HG03575 (cell line): ENCODE measurements at regions not wholly inside any gene's neighbourhood (a gene's known extent, or its start where the extent isn't known, plus 50 kb on each side); places are given as distances from the start of the nearest gene placed in this dataset.

Experiments
- ATAC-seq: cut with Tn5 transposase; IDR thresholded peaks from one replicate; pipeline ENCODE4 v1.9.1; 2021; ENCODE audit not compliant: unreplicated experiment, insufficient number of reproducible peaks, low FRiP score; ENCODE audit errors: extremely low read depth

- ATAC-seq, result no peak
Measured at GRCh38 chr5:103498800-103499551, 63.6 kb downstream of the NUDT12 start.

DNA sequence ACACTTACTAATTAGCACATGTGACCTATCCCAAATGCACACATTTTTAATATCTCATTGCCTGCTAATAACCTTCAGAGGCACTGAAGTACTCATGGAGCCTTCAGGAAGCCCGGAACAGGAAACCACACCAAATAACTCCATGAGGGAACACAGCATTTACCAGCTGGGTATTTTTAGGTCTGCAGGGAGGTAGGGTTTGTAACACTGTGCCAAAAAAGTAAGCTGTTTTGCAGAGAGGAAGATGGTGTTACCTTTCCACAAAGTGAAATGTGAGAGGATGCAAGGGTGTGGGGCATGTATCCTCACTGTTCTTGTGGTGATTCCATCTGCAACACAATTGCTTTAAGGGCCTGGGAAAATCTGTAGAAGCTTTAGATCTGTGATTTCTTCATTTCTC, 64.4 kb downstream of the NUDT12 start:
- ATAC-seq, result no peak

DNA sequence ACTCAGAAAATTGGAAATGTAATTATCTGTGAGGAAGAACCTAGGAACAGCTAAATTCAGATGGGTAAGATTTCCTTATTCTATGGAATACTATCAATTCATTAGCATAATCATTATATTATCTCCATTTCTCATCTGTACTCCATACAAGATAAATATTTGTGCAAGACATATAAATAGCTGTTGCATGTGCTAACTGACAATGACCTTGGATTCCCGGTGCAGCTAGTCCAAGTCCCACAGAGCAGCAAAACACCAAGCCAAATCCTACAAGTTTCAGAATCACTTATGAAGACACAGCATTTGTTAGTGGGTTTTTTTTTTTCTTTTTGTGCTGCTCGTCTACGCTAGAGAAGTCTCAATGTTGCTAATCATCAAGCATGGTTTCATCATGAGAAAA, 64.8 kb downstream of the NUDT12 start:
- ATAC-seq, result no peak

DNA sequence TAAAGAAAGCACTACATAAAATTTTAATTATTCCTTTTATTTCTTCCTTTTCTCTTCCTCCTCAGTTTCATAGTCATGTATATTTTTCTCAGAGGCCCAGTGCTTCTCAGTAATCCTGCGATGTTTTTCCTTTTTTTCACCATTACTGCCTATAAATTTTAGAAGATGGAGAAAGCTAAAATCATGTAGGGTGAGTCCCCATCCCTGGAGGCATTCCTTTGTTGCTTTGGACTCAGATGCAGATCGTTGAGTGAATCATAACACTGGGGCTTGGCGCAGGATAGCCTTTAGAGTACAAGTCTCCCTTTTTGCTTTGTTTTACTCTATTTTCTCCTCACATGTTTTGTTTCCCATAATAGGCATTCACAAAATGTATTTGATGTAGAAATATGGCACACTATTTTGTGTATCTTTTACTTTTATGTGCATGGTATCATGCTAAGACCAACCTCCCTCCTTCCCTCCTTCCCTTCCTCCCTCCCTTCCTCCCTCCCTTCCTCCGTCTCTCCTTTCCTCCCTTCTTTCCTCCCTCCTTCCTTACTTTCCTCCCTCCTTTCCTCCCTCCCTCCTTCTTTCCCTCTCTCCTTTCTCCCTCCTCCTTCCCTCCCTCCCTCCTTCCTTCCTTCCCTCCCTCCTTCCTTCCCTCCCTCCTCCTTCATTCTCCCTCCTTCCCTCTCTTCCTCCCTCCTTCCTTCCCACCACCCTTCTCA, 72.4 kb downstream of the NUDT12 start:
- ATAC-seq, result no peak

- no peak for ATAC-seq
Measured at GRCh38 chr5:103489307-103489706, 73.3 kb downstream of the NUDT12 start.

- ATAC-seq, result no peak
Measured at GRCh38 chr5:103487822-103488493, 74.6 kb downstream of the NUDT12 start.

- no peak for ATAC-seq
Measured at GRCh38 chr5:103487218-103487617, 75.4 kb downstream of the NUDT12 start.

- ATAC-seq, result no peak
Measured at GRCh38 chr5:103486739-103487138, 75.8 kb downstream of the NUDT12 start.

DNA sequence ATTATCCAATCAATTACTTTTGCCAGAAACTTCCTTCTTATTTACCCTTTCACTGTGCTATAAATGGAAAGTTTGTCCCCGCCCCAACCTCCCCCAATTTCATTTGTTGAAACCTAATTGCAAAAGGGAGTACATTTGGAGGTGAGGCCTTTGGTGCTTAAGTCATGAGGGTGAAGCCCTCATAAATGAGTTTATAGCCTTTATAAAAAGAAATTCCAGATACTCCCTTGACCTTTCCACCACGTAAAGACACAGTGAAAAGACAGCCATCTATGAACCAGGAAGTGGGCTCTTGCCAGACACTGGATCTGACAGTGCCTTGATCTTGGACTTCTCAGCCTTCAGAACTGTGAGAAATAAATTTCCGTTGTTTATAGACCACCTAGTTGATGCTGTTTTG, 82.3 kb downstream of the NUDT12 start:
- no peak for ATAC-seq

- ATAC-seq, result no peak
Measured at GRCh38 chr5:103477678-103478077, 84.9 kb downstream of the NUDT12 start.

DNA sequence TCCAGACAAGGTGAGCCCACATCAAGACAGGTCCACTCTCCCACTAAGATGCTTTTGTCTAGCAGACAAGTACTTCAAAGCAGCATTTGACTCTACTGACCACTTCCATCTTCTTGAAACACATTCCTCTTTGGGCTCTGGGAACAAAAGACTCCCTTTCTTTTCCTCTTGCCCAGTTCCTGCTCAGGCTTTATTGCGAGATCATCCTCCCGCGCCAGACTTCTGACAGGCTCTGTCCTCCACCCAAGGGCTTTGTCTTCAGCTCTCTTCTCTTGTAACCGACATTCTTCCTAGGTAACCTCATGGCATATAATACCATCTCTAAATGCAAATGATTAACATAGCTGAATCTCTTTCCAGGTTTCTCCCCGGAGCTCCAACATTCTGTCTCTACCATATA, 85.8 kb downstream of the NUDT12 start:
- ATAC-seq, result no peak

GRCh38 chr5:103475629-103476240, 86.9 kb downstream of the NUDT12 start:
- ATAC-seq, result no peak

DNA sequence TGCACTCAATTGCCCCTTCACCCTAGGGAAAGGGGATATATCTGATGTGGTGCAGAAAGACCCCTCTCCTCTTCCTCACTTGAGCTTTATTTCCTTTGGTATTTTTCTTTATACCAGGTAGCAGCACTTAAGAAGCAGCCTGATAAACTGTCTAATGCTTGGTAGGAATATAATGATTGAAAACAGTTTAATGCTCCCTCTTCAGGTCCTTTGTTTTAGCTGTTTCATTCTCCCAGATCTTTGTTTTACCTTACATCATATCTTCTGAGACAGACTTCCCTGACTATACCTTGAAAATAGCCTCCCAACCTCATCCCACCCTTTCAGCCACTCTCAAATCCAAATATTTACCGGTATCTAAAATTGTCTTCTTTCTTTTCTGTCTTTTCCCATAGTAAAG, 87.9 kb downstream of the NUDT12 start:
- ATAC-seq, result no peak

GRCh38 chr5:103473725-103474124, 88.9 kb downstream of the NUDT12 start:
- ATAC-seq, result no peak

- no peak for ATAC-seq
Measured at GRCh38 chr5:103472830-103473229, 89.8 kb downstream of the NUDT12 start.

- no peak for ATAC-seq
Measured at GRCh38 chr5:103472265-103472664, 90.3 kb downstream of the NUDT12 start.

DNA sequence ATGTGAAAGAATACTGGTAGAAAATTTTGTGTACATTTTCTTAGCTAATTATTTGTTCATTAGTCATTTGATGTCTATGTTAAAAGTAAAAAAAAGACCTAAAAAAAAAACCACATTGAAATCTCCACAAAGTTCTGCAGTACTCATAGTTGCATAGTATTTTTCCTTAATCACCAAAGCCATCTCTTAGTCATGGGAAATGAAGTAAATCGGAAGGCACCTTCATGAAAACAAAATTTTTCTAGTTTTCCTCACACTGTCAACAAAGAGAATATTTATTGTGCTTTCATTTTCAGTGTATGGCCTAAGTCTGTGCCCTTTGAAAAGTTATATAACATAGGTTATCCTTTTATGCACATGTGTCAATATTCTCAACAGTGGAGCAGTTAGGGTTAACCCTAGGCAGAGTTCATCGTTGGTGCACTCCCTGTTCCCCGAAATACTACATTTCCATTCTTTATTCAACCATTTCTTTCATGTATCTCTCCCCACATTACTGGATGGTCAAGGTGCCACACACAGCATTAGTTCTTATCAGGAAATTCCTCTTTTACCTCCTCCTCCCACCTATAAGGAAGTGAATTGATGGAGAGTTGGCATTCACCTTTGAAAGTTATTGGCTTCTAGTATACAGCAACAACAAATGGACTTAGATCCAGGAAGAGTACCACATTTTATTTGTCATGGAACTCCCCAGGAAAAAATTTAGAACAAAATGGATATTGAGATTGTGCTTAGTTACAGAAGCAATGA, 93.1 kb downstream of the NUDT12 start:
- no peak for ATAC-seq

DNA sequence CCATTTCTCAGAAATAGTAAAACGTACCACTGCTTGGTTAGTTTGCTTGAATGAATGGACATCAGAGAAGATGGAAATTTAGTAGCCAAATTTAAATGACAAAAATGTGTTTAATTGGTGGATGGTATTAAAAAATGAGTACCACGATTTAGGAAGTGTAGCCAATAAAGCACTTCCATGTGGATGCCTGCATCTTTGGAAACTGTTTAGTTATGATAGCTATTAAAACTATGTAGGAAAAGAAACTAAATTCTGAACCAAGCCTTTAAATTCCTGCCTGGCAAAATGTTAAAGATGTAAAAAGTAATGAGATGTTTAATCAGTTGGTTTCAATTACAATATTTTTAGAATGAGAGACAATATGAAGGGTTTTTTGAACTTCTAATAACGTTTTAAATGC, 94.8 kb downstream of the NUDT12 start:
- no peak for ATAC-seq

DNA sequence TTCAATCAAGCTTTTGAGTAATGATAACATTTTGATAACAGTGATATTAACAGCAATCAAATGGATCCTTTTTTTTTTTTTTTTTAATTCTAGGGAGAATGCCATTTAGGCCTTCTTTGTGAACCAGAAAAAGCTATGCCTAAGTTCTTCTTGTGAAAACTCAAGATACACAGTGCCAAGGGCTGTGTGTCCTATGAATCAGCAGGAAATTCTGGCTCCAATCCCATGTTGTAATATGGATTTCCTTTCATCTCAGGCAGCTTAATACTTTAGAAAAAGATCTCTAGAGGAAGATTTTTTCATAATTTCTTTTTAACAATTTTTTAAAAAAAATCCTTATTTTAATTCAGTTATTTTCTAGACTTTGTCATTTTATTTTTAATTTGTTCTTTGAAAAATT, 96.1 kb downstream of the NUDT12 start:
- no peak for ATAC-seq
